CD4-positive, alpha-beta memory T cell (primary cell): ENCODE measurements at regions not wholly inside any gene's neighbourhood (a gene's known extent, or its start where the extent isn't known, plus 50 kb on each side); places are given as distances from the start of the nearest gene placed in this dataset.

Experiments
- CTCF ChIA-PET: fragments of 350-600 bp; sonication (Branson Sonifier 250); formaldehyde crosslinking; loops from one replicate; lab custom pipeline; 2021; ENCODE audit warnings: inconsistent platforms; ENCODE audit not compliant: partially characterized antibody; lab: Charles Lee
- POLR2A ChIA-PET: fragments of 350-600 bp; sonication (Branson Sonifier 250); formaldehyde crosslinking; loops from one replicate; lab custom pipeline; 2021; ENCODE audit not compliant: partially characterized antibody; lab: Charles Lee
- DNase-seq, 5 donors: peaks; one replicate each; pipeline versions ENCODE4 v3.0.0 to v3.0.0-alpha.2; 2020 to 2022; ENCODE audit warnings: mixed read lengths in 1 of 5
- H3K27ac ChIP-seq: one replicate; pipeline ENCODE4 v1.7.0; 2013; ENCODE audit warnings: low read depth, low read length
- H3K27me3 ChIP-seq: 2 replicates; pipeline ENCODE4 v1.7.0; 2013; ENCODE audit warnings: mild to moderate bottlenecking, low read length, moderate library complexity; ENCODE audit not compliant: insufficient read depth
- H3K36me3 ChIP-seq: 2 replicates; pipeline ENCODE4 v1.7.0; 2013; ENCODE audit warnings: mild to moderate bottlenecking, low read length, moderate library complexity; ENCODE audit not compliant: insufficient read depth
- H3K4me1 ChIP-seq: 2 replicates; pipeline ENCODE4 v1.7.0; 2013; ENCODE audit warnings: mild to moderate bottlenecking, low read length, moderate library complexity; ENCODE audit not compliant: insufficient read depth
- H3K4me3 ChIP-seq, 2 donors: one replicate each; pipeline ENCODE4 v1.7.0; 2013; ENCODE audit warnings: low read length in 2 of 2, mild to moderate bottlenecking in 1 of 2
- H3K9me3 ChIP-seq, 2 donors: one replicate each; pipeline ENCODE4 v1.7.0; 2013; ENCODE audit warnings: low read length in 2 of 2, control low read depth in 1 of 2; ENCODE audit not compliant: control insufficient read depth in 1 of 2
- H3K27ac Mint-ChIP-seq, 7 donors: one replicate each; pipeline ENCODE4 v1.8.0; 2020 to 2021; ENCODE audit warnings: mixed read lengths in 7 of 7, mild to moderate bottlenecking in 6 of 7, inconsistent platforms in 3 of 7, moderate library complexity in 3 of 7
- H3K27me3 Mint-ChIP-seq, 2 donors: one replicate each; pipeline ENCODE4 v1.8.0; 2020 to 2021; ENCODE audit warnings: mixed read lengths in 2 of 2
- H3K36me3 Mint-ChIP-seq, 2 donors: one replicate each; pipeline ENCODE4 v1.8.0; 2020 to 2021; ENCODE audit warnings: mixed read lengths in 2 of 2, inconsistent platforms in 1 of 2, mild to moderate bottlenecking in 1 of 2
- H3K4me1 Mint-ChIP-seq, 4 donors: one replicate each; pipeline ENCODE4 v1.8.0; 2020 to 2021; ENCODE audit warnings: mixed read lengths in 4 of 4, mild to moderate bottlenecking in 1 of 4
- H3K4me3 Mint-ChIP-seq, 8 donors: one replicate each; pipeline ENCODE4 v1.8.0; 2020 to 2021; ENCODE audit warnings: mixed read lengths in 8 of 8, mild to moderate bottlenecking in 7 of 8, moderate library complexity in 6 of 8, inconsistent platforms in 3 of 8
- H3K9me3 Mint-ChIP-seq, 8 donors: one replicate each; pipeline ENCODE4 v1.8.0; 2020 to 2021; ENCODE audit warnings: mixed read lengths in 8 of 8, mild to moderate bottlenecking in 5 of 8, inconsistent platforms in 3 of 8, moderate library complexity in 1 of 8
- intact Hi-C: fragments of 100-400 bp; cut with micrococcal nuclease; formaldehyde crosslinking; loops from one replicate; pipeline ENCODE4 v1.15.1; 2023

GRCh38 chr6:169905041-169905807, 153.8 kb downstream of the ERMARD start:
- Histone ChIP-seq H3K27me3 (no peaks in the 10 kb centered on the region), H3K4me3 (no peak overlapping the region), H3K4me1 (no peaks in the 10 kb centered on the region), H3K27ac (no peak overlapping the region), H3K36me3 (no peaks in the 10 kb centered on the region), H3K9me3 (no peaks in the 10 kb centered on the region)
- Mint-ChIP-seq H3K9me3 (peaks cover 0 to 7% (median 0%) of the 10 kb centered on the region in 8 donors), H3K4me3 (no peak overlapping the region), H3K36me3 (no peaks in the 10 kb centered on the region), H3K27ac (no peak overlapping the region), H3K4me1 (no peaks in the 10 kb centered on the region), H3K27me3 (peaks cover 1 to 2% of the 10 kb centered on the region in 2 donors)
- CTCF ChIA-PET, result no interaction called here
- no peak for DNase-seq
- intact Hi-C loops, result no loop called here
- POLR2A ChIA-PET, result no interaction called here

DNA sequence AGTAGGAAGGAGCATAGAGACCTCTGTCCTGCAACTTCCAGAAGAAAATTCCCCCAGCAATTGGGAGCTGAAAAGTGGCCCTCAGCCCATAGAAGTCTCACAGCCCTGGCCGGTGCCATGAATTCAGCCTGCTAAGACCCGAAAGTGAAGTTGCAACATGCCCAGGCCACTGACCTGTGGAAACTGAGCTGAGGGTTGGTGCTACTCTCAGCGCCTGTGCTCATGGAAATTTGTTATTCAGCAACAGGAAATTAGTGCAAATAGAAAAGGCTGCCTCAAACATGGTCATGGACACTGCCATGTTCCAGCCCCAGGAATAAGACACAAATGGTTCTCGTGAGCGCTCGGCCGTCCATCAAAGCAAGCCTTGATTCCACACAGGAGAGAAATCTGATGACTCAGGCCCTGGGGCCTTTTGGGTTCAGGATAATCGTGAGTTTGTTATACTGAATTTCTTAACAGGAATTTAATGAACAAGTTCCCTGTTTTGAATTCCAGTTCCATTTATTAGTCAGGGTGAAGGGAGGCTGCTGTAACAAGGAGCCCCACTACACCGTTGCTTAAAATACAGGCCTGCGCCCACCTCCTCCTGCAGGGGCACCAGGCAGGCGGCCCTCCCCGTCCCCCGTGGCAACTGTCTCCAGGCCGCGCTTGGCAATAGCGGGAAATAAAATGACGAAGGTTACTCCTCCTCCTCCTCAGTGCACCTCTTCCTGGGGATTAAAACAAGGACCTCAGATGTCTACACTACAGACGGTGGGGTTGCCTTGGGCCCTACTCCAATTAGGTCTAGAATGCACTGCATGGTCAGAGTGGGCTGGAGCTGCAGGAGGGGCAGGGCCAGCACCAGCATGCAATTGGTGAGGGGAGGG, 152.9 kb downstream of the ERMARD start:
- Histone ChIP-seq H3K9me3 (no peaks in the 10 kb centered on the region), H3K27ac (no peak overlapping the region), H3K4me1 (no peaks in the 10 kb centered on the region), H3K36me3 (no peaks in the 10 kb centered on the region), H3K4me3 (no peak overlapping the region), H3K27me3 (no peaks in the 10 kb centered on the region)
- Mint-ChIP-seq H3K27ac (no peak overlapping the region), H3K27me3 (peaks cover 1 to 2% of the 10 kb centered on the region in 2 donors), H3K9me3 (peaks cover 0 to 10% (median 0%) of the 10 kb centered on the region in 8 donors), H3K36me3 (no peaks in the 10 kb centered on the region), H3K4me1 (no peaks in the 10 kb centered on the region), H3K4me3 (no peak overlapping the region)
- DNase-seq, result no peak
- CTCF ChIA-PET, result no interaction called here
- POLR2A ChIA-PET, result no interaction called here
- intact Hi-C loops, result no loop called here

DNA sequence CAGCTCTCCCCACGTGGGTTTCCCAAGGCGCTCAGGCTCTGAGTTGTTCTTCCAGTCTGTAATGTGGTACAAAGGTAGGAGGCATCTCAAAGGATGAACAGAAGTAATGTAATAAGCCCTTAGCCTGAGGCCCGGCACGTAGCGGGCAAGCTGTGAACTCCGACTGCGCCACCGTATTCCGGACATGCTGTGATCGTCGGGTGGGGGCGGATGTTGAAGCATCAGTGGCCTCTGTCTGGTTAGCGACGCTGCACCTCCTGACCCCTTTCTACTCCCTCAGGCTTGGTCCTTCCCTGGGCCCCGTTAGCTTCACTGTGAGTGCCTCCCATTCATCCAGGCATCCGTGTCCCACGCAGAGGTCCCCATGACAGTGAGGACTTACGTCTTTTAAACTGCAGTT, 151.7 kb downstream of the ERMARD start:
- Mint-ChIP-seq H3K36me3 (no peaks in the 10 kb centered on the region), H3K4me1 (no peaks in the 10 kb centered on the region), H3K27ac (no peak overlapping the region), H3K4me3 (no peak overlapping the region), H3K9me3 (peaks cover 0 to 13% (median 0%) of the 10 kb centered on the region in 8 donors), H3K27me3 (peaks cover 1 to 2% of the 10 kb centered on the region in 2 donors)
- ChIA-PET CTCF (no interaction called here), POLR2A (no interaction called here)
- no peaks in the 10 kb centered on the region for H3K9me3 ChIP-seq
- no peak for DNase-seq
- no peak overlapping the region for H3K27ac ChIP-seq
- no peak overlapping the region for H3K4me3 ChIP-seq
- H3K36me3 ChIP-seq, result no peaks in the 10 kb centered on the region
- no peaks in the 10 kb centered on the region for H3K27me3 ChIP-seq
- intact Hi-C loops, result no loop called here
- no peaks in the 10 kb centered on the region for H3K4me1 ChIP-seq

GRCh38 chr6:169902604-169903003, 151.2 kb downstream of the ERMARD start:
- no peak overlapping the region for H3K4me3 Mint-ChIP-seq
- DNase-seq, result no peak
- Histone ChIP-seq H3K4me3 (no peak overlapping the region), H3K27me3 (no peaks in the 10 kb centered on the region), H3K36me3 (no peaks in the 10 kb centered on the region), H3K9me3 (no peaks in the 10 kb centered on the region), H3K4me1 (no peaks in the 10 kb centered on the region), H3K27ac (no peak overlapping the region)
- ChIA-PET POLR2A (no interaction called here), CTCF (no interaction called here)
- no peak overlapping the region for H3K27ac Mint-ChIP-seq
- intact Hi-C loops, result no loop called here
- no peaks in the 10 kb centered on the region for H3K36me3 Mint-ChIP-seq
- H3K27me3 Mint-ChIP-seq, result peaks cover 1 to 2% of the 10 kb centered on the region in 2 donors
- no peaks in the 10 kb centered on the region for H3K4me1 Mint-ChIP-seq
- H3K9me3 Mint-ChIP-seq, result peaks cover 0 to 13% (median 0%) of the 10 kb centered on the region in 8 donors

GRCh38 chr6:169902070-169902469, 150.6 kb downstream of the ERMARD start:
- ChIA-PET CTCF (no interaction called here), POLR2A (no interaction called here)
- Mint-ChIP-seq H3K4me3 (no peak overlapping the region), H3K4me1 (no peaks in the 10 kb centered on the region), H3K36me3 (no peaks in the 10 kb centered on the region), H3K27ac (no peak overlapping the region), H3K9me3 (peaks cover 0 to 13% (median 0%) of the 10 kb centered on the region in 8 donors), H3K27me3 (peaks cover 0 to 1% of the 10 kb centered on the region in 2 donors)
- Histone ChIP-seq H3K36me3 (no peaks in the 10 kb centered on the region), H3K27ac (no peak overlapping the region), H3K4me1 (no peaks in the 10 kb centered on the region), H3K4me3 (no peak overlapping the region), H3K27me3 (no peaks in the 10 kb centered on the region), H3K9me3 (no peaks in the 10 kb centered on the region)
- intact Hi-C loops, result no loop called here
- no peak for DNase-seq

GRCh38 chr6:169899481-169900145, 148.2 kb downstream of the ERMARD start:
- H3K36me3 Mint-ChIP-seq, result no peaks in the 10 kb centered on the region
- intact Hi-C loops, result no loop called here
- ChIA-PET POLR2A (no interaction called here), CTCF (no interaction called here)
- no peak overlapping the region for H3K27ac Mint-ChIP-seq
- H3K27ac ChIP-seq, result no peak overlapping the region
- H3K4me3 ChIP-seq, result no peak overlapping the region
- H3K4me1 ChIP-seq, result no peaks in the 10 kb centered on the region
- H3K9me3 Mint-ChIP-seq, result peaks cover 0 to 13% (median 0%) of the 10 kb centered on the region in 8 donors
- no peaks in the 10 kb centered on the region for H3K4me1 Mint-ChIP-seq
- no peak for DNase-seq
- H3K27me3 Mint-ChIP-seq, result no peaks in the 10 kb centered on the region
- no peaks in the 10 kb centered on the region for H3K36me3 ChIP-seq
- no peak overlapping the region for H3K4me3 Mint-ChIP-seq
- H3K9me3 ChIP-seq, result no peaks in the 10 kb centered on the region
- no peaks in the 10 kb centered on the region for H3K27me3 ChIP-seq
